K562 (cell line): ENCODE measurements at regions not wholly inside any gene's neighbourhood (a gene's known extent, or its start where the extent isn't known, plus 50 kb on each side); places are given as distances from the start of the nearest gene placed in this dataset.
"Not testable (repeated sequence)": the region's sequence is repeated elsewhere in the genome, so short reads cannot be mapped to it uniquely, and the experiment has no call there.

Source experiments
- ATAC-seq: fragments of 200-7000 bp; cut with Tn5 transposase; 3 replicates; pipeline ENCODE4 v1.9.1; 2020; ENCODE audit warnings: moderate library complexity
- BruUV-seq: library from RNA; stranded (reverse); fragments of 400-500 nt; replicated peaks from 2 replicates; lab custom pipeline; 2021; lab: Mats Ljungman, UMichigan
- CTCF ChIA-PET: fragments of 300-600 bp; formaldehyde crosslinking; extraction: SDS; loops from one replicate; lab custom pipeline; 2021; ENCODE audit warnings: low intra/inter-chr PET ratio; lab: Yijun Ruan, JAX
- POLR2A ChIA-PET: fragments of 300-600, 350-650 bp; sonication (Branson Sonifier 250); formaldehyde crosslinking; extraction: SDS; loops from one replicate; lab custom pipeline; 2021; ENCODE audit warnings: antibody characterized with exemption, inconsistent platforms; lab: Yijun Ruan, JAX
- DNase-seq, 4 experiments: peaks; one replicate each; pipeline versions ENCODE4 v3.0.0 to v3.0.0-alpha.2; 2011 to 2018; ENCODE audit warnings: low spot score in 3 of 4, mixed read lengths in 3 of 4; ENCODE audit errors: extremely low read depth in 1 of 4
- FAIRE-seq: peaks from 2 replicates; lab custom pipeline; 2011; peaks lifted over from hg19 to GRCh38; lab: Jason Lieb, UNC
- H2AFZ ChIP-seq: 2 replicates; pipeline ENCODE4 v1.6.0; 2011; ENCODE audit warnings: low read depth, low read length, control low read depth, inconsistent platforms
- H3K27ac ChIP-seq: fragments of 200-600 bp; 3 replicates; pipeline ENCODE4 v1.8.0; 2011; ENCODE audit warnings: low read depth, mild to moderate bottlenecking, control low read depth, inconsistent platforms, low read length, moderate library complexity, mixed read lengths; ENCODE audit errors: extremely low read depth
- H3K27me3 ChIP-seq, 2 experiments: fragments of 300-600 bp in 1 of 2; 2 replicates in 1 of 2; 3 replicates in 1 of 2; pipeline versions ENCODE4 v1.6.0 to v1.8.0; 2011; ENCODE audit warnings: inconsistent platforms in 2 of 2, low read length in 2 of 2, mild to moderate bottlenecking in 1 of 2, mixed read lengths in 1 of 2, moderate library complexity in 1 of 2; ENCODE audit not compliant: control insufficient read depth in 2 of 2, insufficient read depth in 2 of 2
- H3K36me3 ChIP-seq: fragments of 300-600 bp; 3 replicates; pipeline ENCODE4 v1.8.0; 2011; ENCODE audit warnings: mild to moderate bottlenecking, low read length, inconsistent platforms; ENCODE audit not compliant: control insufficient read depth, insufficient read depth
- H3K4me1 ChIP-seq, 2 experiments: fragments of 200-600 bp in 1 of 2; replicated peaks in 1 of 2; 2 replicates in 1 of 2; 3 replicates in 1 of 2; pipeline versions ENCODE4 v1.5.1 to v1.8.0; 2011; ENCODE audit warnings: inconsistent platforms in 2 of 2, low read length in 2 of 2, mild to moderate bottlenecking in 1 of 2, mixed read lengths in 1 of 2, moderate library complexity in 1 of 2; ENCODE audit not compliant: control insufficient read depth in 2 of 2, insufficient read depth in 2 of 2
- H3K4me2 ChIP-seq: 2 replicates; pipeline ENCODE4 v1.6.1; 2011; ENCODE audit warnings: low read length, control low read depth, inconsistent platforms, mixed read lengths; ENCODE audit not compliant: insufficient read depth
- H3K4me3 ChIP-seq: fragments of 200-600 bp; sonication (generic), shearing (Covaris generic); 2 replicates; pipeline ENCODE4 v1.5.1; 2016; ENCODE audit warnings: control low read depth, inconsistent platforms
- H3K79me2 ChIP-seq: fragments of 200-600 bp; 3 replicates; pipeline ENCODE4 v1.8.0; 2011; ENCODE audit warnings: low read length, inconsistent platforms; ENCODE audit not compliant: control insufficient read depth, insufficient read depth
- H3K9ac ChIP-seq, 2 experiments: 2 replicates each; pipeline versions ENCODE4 v1.6.0 to v1.6.1; 2011; ENCODE audit warnings: low read depth in 2 of 2, low read length in 2 of 2, control low read depth in 1 of 2, inconsistent platforms in 1 of 2, mild to moderate bottlenecking in 1 of 2, mixed read lengths in 1 of 2; ENCODE audit not compliant: insufficient read depth in 1 of 2
- H3K9me1 ChIP-seq: one replicate; pipeline ENCODE4 v1.6.0; 2011; ENCODE audit warnings: inconsistent platforms, mild to moderate bottlenecking, low read length, moderate library complexity; ENCODE audit not compliant: control insufficient read depth, insufficient read depth
- H3K9me3 ChIP-seq: replicated peaks from 2 replicates; pipeline ENCODE4 v1.5.1; 2011; ENCODE audit warnings: low read depth, low read length, inconsistent platforms; ENCODE audit not compliant: control insufficient read depth, insufficient read depth
- H4K20me1 ChIP-seq: replicated peaks from 2 replicates; pipeline ENCODE4 v1.6.1; 2011; ENCODE audit warnings: low read length, inconsistent platforms, mixed read lengths; ENCODE audit not compliant: control insufficient read depth, insufficient read depth
- MEIS2 ChIP-seq: fragments of 450-650 bp; IDR thresholded peaks from 2 replicates; pipeline ENCODE4 v1.6.1; 2014; ENCODE audit warnings: mild to moderate bottlenecking; ENCODE audit not compliant: partially characterized antibody
- SIN3B ChIP-seq: fragments of 450-650 bp; IDR thresholded peaks from 2 replicates; pipeline ENCODE4 v1.6.1; 2017; ENCODE audit warnings: low read depth, mild to moderate bottlenecking, moderate library complexity
- ZBTB8A ChIP-seq: fragments of 450-650 bp; IDR thresholded peaks from 2 replicates; pipeline ENCODE4 v1.6.1; 2018; ENCODE audit warnings: mild to moderate bottlenecking, moderate library complexity; ENCODE audit not compliant: partially characterized antibody
- ZFP1 ChIP-seq: fragments of 450-650 bp; formaldehyde crosslinking; IDR thresholded peaks from 2 replicates; pipeline ENCODE4 v1.4.0; 2020; ENCODE audit warnings: mild to moderate bottlenecking, mixed read lengths
- ZNF12 ChIP-seq: sonication (generic); formaldehyde crosslinking; IDR thresholded peaks from 2 replicates; pipeline ENCODE4 v1.4.0; 2020; ENCODE audit warnings: mild to moderate bottlenecking, missing genetic modification reagents
- ZNF324 ChIP-seq: fragments of 250-450 bp; sonication (Bioruptor Pico); IDR thresholded peaks from 2 replicates; pipeline ENCODE4 v1.4.0; 2020; ENCODE audit warnings: mild to moderate bottlenecking
- WGBS: fragments of 100-300 bp; shearing (Covaris generic); methylation state at CpG from one replicate; pipeline ENCODE4 v1.1.6; 2016; ENCODE audit warnings: low coverage, mixed read lengths; ENCODE audit not compliant: insufficient coverage; ENCODE audit errors: missing lambda C conversion rate; 5-methylcytosine and 5-hydroxymethylcytosine counted together
- in situ Hi-C: fragments of 300-500 bp; cut with MboI; formaldehyde crosslinking; loops from 4 replicates; pipeline ENCODE4 v1.15.0; 2018; ENCODE audit warnings: inconsistent platforms, mixed read lengths
- intact Hi-C: fragments of 100-400 bp; cut with micrococcal nuclease; formaldehyde crosslinking; loops from 2 replicates; pipeline ENCODE4 v1.14.2; 2022
- TF ChIP-seq, protein P1 (sequence below), 2 experiments: fragments of 450-650 bp in 1 of 2; sonication (generic) in 1 of 2; formaldehyde crosslinking; conservative IDR thresholded peaks; 2 replicates each; pipeline versions ENCODE4 v1.4.0 to v1.8.1; 2020 to 2022; ENCODE audit warnings: mild to moderate bottlenecking in 1 of 2, missing genetic modification reagents in 1 of 2
- TF ChIP-seq, protein P2 (sequence below), 2 experiments: IDR thresholded peaks in 1 of 2; conservative IDR thresholded peaks in 1 of 2; 2 replicates each; pipeline ENCODE4 v1.6.1; 2016; ENCODE audit warnings: low read depth in 2 of 2, mild to moderate bottlenecking in 1 of 2, missing compliant biosample characterization in 1 of 2, missing genetic modification characterization in 1 of 2, moderate library complexity in 1 of 2

DNA sequence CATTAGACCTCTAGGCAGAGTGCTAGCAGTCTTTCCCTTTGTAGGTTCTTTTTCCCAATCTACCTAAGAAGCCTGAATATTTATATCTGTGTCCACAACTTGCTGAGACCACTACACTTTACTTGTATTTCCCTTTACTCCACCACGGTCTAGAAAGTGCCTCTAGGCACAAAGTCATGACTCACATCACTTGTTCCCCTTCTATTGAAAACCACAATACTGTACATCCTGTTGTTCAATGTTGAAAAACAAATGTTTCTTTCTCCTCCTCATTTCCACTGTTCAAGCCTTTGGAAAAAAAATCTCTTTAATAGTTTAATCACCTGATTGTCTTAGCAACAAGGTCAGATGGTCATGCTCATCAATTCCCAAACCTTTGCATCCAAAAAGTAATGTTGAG lies 326.7 kb downstream of the GUCY2F start (continued):
- TF ChIP-seq, protein P1, sequence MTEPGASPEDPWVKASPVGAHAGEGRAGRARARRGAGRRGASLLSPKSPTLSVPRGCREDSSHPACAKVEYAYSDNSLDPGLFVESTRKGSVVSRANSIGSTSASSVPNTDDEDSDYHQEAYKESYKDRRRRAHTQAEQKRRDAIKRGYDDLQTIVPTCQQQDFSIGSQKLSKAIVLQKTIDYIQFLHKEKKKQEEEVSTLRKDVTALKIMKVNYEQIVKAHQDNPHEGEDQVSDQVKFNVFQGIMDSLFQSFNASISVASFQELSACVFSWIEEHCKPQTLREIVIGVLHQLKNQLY (CRISPR knock-in tag; conservative IDR thresholded peaks at IDR 0.05) = no peak

DNA sequence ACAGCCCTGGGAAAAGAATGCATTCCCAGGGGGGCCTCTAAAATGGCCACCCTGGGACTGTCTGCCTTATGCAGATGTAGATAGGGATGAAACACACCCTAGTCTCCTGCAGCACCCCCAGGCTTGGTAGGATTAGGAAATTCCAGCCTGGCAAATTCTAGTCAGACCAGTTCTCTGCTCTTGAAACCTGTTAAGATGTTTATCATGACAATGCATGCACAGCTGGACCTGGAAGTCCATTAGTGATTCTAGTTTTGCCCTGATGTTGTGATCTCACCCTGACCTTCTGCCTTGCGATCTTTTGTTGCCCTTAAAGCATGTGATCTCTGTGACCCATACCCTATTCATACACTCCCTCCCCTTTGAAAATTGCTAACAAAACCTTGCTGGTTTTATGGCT lies 337.7 kb downstream of the GUCY2F start:
- H3K27ac ChIP-seq, ATAC-seq, POLR2A ChIA-PET, H4K20me1 ChIP-seq, BruUV-seq, H3K36me3 ChIP-seq, FAIRE-seq, intact Hi-C loops, H3K9me1 ChIP-seq, H2AFZ ChIP-seq, H3K9ac ChIP-seq, H3K4me3 ChIP-seq, H3K4me2 ChIP-seq, H3K27me3 ChIP-seq, H3K9me3 ChIP-seq, H3K4me1 ChIP-seq, DNase-seq, CTCF ChIA-PET, H3K79me2 ChIP-seq, in situ Hi-C loops: not testable (repeated sequence)
- WGBS = 0% methylated on average over 1 of the region's 1 CpG

DNA sequence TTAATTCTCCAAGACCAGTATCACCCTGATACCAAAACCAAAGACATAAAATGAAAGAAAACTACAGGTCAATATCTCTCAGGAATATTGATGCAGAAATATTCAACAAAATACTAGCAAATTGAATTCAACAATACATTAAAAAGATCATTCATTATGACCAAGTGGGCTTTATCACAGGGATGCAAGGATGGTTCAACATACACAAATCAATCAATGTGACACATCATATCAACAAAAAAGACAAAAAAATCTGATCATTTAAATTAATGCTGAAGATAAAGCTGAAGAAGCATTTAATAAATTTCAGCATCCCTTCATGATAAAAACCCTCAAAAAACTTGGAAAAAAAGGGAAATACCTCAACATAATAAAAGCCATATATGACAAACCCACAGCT lies 341.4 kb downstream of the GUCY2F start:
- Histone ChIP-seq H3K9me1 (no peaks in the 10 kb centered on the region), H2AFZ (no peak overlapping the region), H3K4me3 (no peak overlapping the region), H3K27ac (no peak overlapping the region), H3K9ac (no peak overlapping the region), H3K79me2 (no peaks in the 10 kb centered on the region), H4K20me1 (no peaks in the 10 kb centered on the region), H3K4me2 (no peak overlapping the region), H3K36me3 (no peaks in the 10 kb centered on the region), H3K27me3 (no peaks in the 10 kb centered on the region)
- POLR2A ChIA-PET = no interaction called here
- DNase-seq (no peak), ATAC-seq (no peak)
- CTCF ChIA-PET = no interaction called here
- intact Hi-C loops = no loop called here
- TF ChIP-seq ZNF12 (CRISPR knock-in tag) = no peak
- no peak for TF ChIP-seq ZBTB8A
- TF ChIP-seq, protein P2, sequence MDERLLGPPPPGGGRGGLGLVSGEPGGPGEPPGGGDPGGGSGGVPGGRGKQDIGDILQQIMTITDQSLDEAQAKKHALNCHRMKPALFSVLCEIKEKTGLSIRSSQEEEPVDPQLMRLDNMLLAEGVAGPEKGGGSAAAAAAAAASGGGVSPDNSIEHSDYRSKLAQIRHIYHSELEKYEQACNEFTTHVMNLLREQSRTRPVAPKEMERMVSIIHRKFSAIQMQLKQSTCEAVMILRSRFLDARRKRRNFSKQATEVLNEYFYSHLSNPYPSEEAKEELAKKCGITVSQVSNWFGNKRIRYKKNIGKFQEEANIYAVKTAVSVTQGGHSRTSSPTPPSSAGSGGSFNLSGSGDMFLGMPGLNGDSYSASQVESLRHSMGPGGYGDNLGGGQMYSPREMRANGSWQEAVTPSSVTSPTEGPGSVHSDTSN (CRISPR knock-in tag; IDR thresholded peaks at IDR 0.05; ENCODE audit: low read depth) = no peak
- TF ChIP-seq, protein P2 (tag; conservative IDR thresholded peaks at IDR 0.05; ENCODE audit: low read depth) = peak; percentile 48; the same call in 1 of the 2 replicates
- TF ChIP-seq SIN3B = no peak
- peak; percentile 17 for TF ChIP-seq MEIS2
- peak; percentile 73; the same call in 1 of the 2 replicates for TF ChIP-seq ZNF324
- no peak for TF ChIP-seq ZFP1 (CRISPR knock-in tag)
- TF ChIP-seq, all 486 proteins: peak for 3
- no TSS peak for BruUV-seq
- Histone ChIP-seq H3K9me3 (no peaks in the 10 kb centered on the region), H3K4me1 (no peaks in the 10 kb centered on the region)
- in situ Hi-C loops = no loop called here
- FAIRE-seq = no peak
